TTC549 (cell line): ENCODE measurements at regions not wholly inside any gene's neighbourhood (a gene's known extent, or its start where the extent isn't known, plus 50 kb on each side); places are given as distances from the start of the nearest gene placed in this dataset.

Source experiments
- FAIRE-seq: peaks from 2 replicates; lab custom pipeline; 2012; peaks lifted over from hg19 to GRCh38; lab: Jason Lieb, UNC

GRCh38 chr12:66915306-66915904 is 236.5 kb upstream of the GRIP1 start:
- no peak for FAIRE-seq

- no peak for FAIRE-seq
Observed at GRCh38 chr12:66916189-66916588, 237.3 kb upstream of the GRIP1 start.

- FAIRE-seq: no peak
Observed at GRCh38 chr12:66919466-66919865, 240.6 kb upstream of the GRIP1 start.

- FAIRE-seq: no peak
Observed at GRCh38 chr12:66920205-66920604, 241.3 kb upstream of the GRIP1 start.

GRCh38 chr12:66921151-66921550 is 242.3 kb upstream of the GRIP1 start:
- no peak for FAIRE-seq

- no peak for FAIRE-seq
Observed at GRCh38 chr12:66925083-66925482, 246.2 kb upstream of the GRIP1 start.

- no peak for FAIRE-seq
Observed at GRCh38 chr12:66929121-66929520, 250.2 kb upstream of the GRIP1 start.

- no peak for FAIRE-seq
Observed at GRCh38 chr12:66931091-66931490, 252.2 kb upstream of the GRIP1 start.

GRCh38 chr12:66932126-66932525 is 253.2 kb upstream of the GRIP1 start:
- no peak for FAIRE-seq

- no peak for FAIRE-seq
Observed at GRCh38 chr12:66934302-66935062, 255.6 kb upstream of the GRIP1 start.

- FAIRE-seq: no peak
Observed at GRCh38 chr12:66941150-66941549, 262.3 kb upstream of the GRIP1 start.

GRCh38 chr12:66942741-66943465 is 264.0 kb upstream of the GRIP1 start:
- no peak for FAIRE-seq

- no peak for FAIRE-seq
Observed at GRCh38 chr12:66944365-66944764, 265.5 kb upstream of the GRIP1 start.

GRCh38 chr12:66945189-66945817 is 266.4 kb upstream of the GRIP1 start:
- no peak for FAIRE-seq

GRCh38 chr12:66947119-66947518 is 268.2 kb upstream of the GRIP1 start:
- FAIRE-seq: no peak

GRCh38 chr12:66952668-66953067 is 273.8 kb upstream of the GRIP1 start:
- no peak for FAIRE-seq

GRCh38 chr12:66956300-66956699 is 277.4 kb upstream of the GRIP1 start:
- no peak for FAIRE-seq

- FAIRE-seq: no peak
Observed at GRCh38 chr12:66959276-66959675, 280.4 kb upstream of the GRIP1 start.

GRCh38 chr12:66960006-66960405 is 281.1 kb upstream of the GRIP1 start:
- FAIRE-seq: no peak

- no peak for FAIRE-seq
Observed at GRCh38 chr12:66960704-66961690, 282.1 kb upstream of the GRIP1 start.

- no peak for FAIRE-seq
Observed at GRCh38 chr12:66962290-66962689, 283.4 kb upstream of the GRIP1 start.

- FAIRE-seq: no peak
Observed at GRCh38 chr12:66963901-66964300, 285.0 kb upstream of the GRIP1 start.
